HG03103 (cell line): ENCODE measurements at regions not wholly inside any gene's neighbourhood (a gene's known extent, or its start where the extent isn't known, plus 50 kb on each side); places are given as distances from the start of the nearest gene placed in this dataset.

ENCODE experiments used
- ATAC-seq: cut with Tn5 transposase; IDR thresholded peaks from one replicate; pipeline ENCODE4 v1.9.1; 2021; ENCODE audit warnings: low read depth; ENCODE audit not compliant: unreplicated experiment

- no peak for ATAC-seq
Observed at GRCh38 chr14:98412431-98412830, 859.6 kb downstream of the BCL11B start.

DNA sequence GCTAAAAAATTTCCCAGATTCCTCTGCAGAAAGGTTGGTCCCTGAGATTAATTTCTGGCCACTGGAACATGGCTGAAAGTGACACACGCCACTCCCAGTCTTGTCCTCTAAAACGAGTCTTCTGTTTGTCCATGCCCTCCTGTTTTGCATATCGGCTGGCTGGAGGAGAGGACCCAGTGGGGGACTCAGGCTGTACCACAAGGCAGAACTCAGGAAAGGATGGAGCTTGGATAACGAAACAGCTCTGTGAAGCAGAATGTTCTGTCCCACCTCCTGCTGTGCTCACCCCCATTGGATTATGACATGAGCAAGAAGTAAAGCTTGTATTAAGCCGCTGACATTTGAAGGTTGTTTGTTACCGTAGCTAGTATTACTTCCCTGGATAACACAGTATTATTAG lies 856.2 kb downstream of the BCL11B start:
- ATAC-seq = no peak

GRCh38 chr14:98417001-98417400 lies 855.0 kb downstream of the BCL11B start:
- no peak for ATAC-seq

- no peak for ATAC-seq
Observed at GRCh38 chr14:98428483-98428994, 843.5 kb downstream of the BCL11B start.

DNA sequence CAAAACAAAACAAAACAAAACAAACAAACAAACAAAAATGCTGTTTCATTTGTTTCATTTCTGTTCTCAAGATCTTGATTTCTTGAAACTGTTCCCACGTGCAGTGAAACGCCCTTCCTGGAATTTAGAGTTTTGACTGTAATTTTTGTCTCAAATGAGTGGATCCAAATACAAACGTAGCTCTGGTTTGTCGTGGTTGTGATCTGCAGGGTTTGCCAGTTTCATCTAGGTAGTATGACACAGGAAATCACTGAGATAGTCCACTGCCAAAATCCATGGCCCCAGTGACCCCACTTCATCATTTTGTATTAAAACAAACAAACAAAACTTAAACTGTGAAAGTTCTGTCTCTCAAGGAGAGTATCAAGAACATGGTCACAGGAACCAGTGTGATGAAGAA lies 838.6 kb downstream of the BCL11B start:
- ATAC-seq = no peak

DNA sequence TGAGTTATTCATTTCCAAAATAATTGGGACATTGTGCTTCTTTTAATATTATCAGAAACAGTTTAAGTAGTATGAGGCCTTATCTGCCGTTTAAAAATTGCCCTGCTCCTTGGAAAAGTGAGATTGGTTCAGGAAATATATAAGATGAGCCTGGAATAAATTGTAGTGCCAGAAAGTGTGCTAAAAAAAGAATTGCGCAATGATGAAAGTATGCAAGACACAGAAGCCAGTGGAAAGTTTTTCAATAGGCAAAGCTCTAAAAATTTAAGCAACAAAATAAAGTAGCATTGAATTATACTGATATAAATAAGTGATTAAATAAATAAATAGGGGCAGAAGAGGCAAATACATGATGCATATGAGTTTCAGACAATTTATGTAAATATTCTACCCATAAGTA lies 834.9 kb downstream of the BCL11B start:
- ATAC-seq = no peak

DNA sequence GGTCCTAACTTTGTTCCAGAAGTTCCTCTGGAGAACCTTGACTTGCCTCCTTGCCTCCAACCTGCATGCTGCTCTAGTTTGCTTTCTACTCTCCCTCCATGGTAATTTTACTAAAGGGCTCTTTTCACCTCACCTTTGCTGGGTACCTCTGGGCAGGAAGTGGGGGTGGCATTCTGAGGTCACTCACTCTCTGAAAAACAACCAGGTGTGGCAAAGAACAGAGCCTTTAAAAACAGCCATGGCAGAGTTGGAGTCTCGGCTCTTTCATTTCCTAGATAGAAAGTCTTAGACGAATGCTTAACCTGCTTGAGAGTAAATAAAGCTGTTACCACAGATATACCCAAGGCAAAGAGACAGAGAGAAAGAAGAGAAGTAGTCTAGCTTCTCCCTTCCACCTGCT lies 827.9 kb downstream of the BCL11B start:
- no peak for ATAC-seq

GRCh38 chr14:98445718-98446117 lies 826.3 kb downstream of the BCL11B start:
- no peak for ATAC-seq

DNA sequence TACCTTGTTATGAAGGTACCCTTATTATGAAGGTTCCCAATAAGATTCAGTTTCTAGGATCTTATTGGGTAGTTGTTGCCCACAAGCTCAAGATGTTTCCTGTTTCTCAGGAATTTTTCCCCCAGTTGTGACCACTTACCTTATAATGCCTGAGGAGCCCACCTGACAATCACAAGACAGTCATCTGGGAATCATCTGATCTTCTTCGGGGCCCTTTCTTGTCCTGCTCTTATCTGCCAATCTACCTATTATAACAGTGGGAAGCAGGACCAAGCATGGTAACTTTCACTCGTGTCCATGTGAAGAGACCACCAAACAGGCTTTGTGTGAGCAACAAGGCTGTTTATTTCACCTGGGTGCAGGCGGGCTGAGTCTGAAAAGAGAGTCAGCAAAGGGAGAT lies 825.5 kb downstream of the BCL11B start:
- no peak for ATAC-seq

DNA sequence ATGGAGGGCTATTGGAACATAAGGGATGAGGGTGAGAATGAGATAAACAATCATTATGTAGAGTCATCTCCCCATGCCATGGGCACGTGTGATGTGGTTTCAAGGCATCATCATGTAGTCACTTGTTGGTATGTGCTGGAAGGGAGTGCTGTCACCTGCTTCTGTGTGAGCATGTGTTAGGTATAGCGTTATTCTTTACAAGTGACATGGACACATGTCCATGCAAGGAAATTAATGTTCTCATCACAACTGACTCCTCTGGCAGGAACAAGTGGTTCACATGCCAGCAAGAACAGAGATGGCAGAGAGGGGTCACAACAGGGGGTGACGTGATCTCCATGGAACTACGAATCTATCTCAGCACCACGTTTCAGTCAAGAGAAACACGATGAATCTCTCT lies 815.8 kb downstream of the BCL11B start:
- ATAC-seq = no peak

DNA sequence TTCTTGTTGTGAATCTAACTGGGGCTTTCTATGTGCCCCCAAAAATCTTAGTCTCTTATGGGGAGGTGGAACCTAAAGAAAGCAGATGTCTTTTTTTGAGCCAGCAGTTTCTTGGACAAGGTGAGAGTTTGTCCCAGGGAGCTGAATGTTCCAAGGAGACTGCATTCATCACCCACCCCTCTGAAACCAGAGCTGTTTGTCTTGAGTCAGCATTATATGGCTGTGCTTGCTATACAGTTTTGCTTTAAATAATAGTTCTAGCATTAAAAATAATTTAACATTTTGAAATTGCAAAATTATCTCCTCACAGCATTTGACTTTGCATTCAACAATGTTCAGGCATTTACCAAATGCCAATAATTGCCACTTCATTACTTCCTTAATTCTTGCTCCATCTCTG lies 813.3 kb downstream of the BCL11B start:
- ATAC-seq = no peak

DNA sequence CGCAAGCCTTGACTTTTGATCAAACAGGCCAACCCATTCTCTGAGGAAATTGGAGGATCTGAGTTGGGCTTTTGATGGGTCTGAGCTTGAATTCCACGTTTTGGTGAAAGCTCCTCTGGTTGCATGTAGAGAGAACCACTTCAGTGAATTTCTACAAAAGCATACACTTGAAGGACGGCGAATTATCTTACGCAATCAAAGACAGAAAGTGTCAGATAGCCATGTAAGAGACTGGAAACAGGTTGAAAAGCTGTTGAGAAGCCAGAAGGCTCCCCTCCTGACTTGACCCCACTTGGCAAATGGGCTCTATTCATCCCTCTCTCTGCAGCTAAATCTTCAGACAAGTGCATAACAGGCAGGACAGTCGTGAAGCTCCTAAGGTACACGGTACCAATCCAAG lies 809.1 kb downstream of the BCL11B start:
- no peak for ATAC-seq

DNA sequence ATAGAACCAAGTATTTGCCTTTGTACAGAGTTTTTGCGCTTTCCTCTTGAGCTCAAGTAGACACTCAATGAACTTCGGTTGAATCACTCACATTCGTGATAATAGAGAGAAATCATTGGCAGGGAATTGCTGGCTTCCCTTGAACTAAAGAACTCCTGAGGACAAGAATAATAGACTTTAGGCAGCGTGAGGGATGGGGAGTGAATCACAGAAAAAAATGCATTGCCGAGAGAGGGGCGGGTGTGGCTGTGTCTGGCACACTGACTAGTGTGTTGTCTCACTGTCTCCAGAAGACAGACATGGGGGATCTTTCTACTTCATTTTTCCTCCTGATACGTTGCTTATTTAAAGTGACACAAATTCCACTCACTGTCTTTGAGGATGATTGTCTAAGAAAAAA lies 805.2 kb downstream of the BCL11B start:
- ATAC-seq = no peak

DNA sequence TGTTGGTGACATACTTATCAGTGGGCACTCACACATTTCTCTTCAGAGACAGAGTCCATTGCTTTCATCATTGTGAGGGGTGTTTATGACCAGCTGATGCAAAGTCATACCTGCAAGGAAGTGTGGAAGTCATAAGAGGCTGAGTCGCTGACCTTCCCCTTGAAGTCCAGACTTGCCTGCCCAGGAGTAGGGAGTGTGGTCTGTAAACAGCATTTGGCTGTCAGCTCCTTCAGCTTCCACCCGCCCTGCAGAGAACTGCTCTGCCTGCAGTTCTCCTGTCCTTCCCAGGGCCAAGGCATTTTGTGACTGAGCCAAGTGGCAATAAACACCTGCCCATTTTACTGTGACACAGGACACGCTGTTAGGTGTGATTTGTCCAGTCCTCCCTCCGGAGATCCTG lies 801.3 kb downstream of the BCL11B start:
- no peak for ATAC-seq

DNA sequence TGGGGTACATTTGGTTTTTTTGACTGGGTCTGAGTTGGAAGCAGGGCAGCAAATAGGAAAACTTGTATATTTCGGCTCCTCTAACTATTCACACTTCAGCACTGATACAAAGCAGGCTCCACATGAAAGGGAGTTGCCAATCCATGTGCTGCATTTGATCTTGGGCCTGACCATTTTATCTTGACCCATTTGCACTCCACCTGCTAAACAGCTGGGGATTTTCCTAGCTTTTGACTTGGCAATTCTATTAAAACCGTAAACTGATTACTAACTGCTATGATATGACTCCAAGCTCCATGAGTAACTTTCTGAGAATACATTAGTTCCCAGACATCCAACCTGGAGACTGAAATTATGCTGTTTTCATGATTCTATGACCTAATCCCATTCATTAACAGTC lies 797.1 kb downstream of the BCL11B start:
- no peak for ATAC-seq

DNA sequence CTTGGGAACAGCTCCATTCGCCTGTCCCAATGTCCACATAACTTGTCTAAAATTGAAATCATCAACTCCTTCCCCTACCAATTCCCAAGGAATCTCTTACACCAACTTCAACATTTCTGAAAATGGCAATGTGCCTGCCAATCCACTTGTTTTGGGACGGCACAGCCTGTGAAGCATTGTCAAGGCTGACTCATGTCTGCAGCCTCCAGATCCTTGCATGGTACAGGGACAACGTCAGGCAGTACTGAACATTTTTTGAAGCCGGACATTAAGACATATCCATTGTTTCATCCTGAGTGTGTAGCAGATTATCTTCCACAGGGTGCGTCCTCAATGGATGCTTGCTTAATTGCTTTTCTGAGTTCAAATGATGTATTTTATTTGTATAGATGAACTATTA lies 794.1 kb downstream of the BCL11B start:
- no peak for ATAC-seq

GRCh38 chr14:98489115-98489514 lies 782.9 kb downstream of the BCL11B start:
- no peak for ATAC-seq

DNA sequence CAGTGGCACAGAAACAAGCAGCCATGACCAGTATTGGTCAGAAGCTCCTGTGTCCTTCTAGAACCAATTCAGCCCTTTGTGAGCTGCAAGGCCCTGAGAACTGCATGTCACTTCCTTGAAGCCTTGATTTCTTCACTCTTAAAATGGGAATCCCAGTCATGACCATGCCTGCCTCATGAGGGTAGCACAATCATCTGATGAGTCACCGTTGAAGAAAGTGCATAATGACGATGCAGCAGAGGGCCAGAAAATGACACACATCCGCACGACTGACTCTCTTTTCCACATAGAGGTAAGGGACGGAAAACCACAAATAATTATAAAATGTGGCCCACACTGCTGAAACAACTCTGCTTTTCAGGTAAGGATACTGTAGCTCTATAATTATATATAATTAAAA lies 777.4 kb downstream of the BCL11B start:
- ATAC-seq = no peak

- no peak for ATAC-seq
Observed at GRCh38 chr14:98498019-98498885, 773.7 kb downstream of the BCL11B start.

GRCh38 chr14:98501335-98501734 lies 770.7 kb downstream of the BCL11B start:
- ATAC-seq = no peak

DNA sequence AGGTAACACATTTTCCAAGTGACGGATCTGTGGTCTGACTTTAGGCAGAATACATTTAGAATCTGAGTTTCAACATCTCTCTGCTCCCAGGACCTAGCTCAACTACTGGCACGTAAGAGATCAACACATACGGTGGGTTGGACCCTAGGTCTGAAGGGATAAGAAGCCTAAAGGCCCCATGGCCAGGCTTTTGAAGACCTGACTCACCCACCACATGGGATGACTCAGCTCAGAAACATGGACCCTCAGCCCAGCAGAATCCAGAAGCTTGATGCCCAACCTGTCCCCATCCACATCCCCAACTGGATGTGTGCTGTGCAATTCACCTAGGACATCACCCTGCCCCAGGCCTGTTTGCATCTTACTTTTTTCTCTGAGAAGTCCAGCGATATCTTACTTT lies 770.2 kb downstream of the BCL11B start:
- ATAC-seq = no peak

GRCh38 chr14:98503086-98503815 lies 768.7 kb downstream of the BCL11B start:
- no peak for ATAC-seq
